ENCODE measurements at regions not wholly inside any gene's neighbourhood (a gene's known extent, or its start where the extent isn't known, plus 50 kb on each side); places are given as distances from the start of the nearest gene placed in this dataset.

DNA sequence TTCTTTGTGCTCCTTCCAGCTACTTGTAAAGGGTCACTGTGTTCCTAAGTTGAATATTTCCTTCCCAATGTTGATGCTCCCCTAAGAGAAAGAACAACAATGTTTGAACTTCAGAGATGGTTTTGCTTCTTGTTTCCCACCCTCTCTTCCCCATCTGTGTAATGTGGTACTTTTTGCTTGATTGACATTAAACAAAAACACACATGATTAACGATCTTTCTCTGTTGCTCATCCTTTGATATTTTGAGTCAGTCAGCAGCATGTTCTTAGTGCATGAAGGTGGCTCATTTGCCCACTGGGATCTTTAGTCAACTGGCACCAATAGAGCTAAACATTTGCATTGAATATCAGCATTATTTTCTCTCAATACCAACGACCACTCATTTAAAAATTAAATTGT, 313.0 kb upstream of the RIOK2 start:
- TF ChIP-seq, protein P1, sequence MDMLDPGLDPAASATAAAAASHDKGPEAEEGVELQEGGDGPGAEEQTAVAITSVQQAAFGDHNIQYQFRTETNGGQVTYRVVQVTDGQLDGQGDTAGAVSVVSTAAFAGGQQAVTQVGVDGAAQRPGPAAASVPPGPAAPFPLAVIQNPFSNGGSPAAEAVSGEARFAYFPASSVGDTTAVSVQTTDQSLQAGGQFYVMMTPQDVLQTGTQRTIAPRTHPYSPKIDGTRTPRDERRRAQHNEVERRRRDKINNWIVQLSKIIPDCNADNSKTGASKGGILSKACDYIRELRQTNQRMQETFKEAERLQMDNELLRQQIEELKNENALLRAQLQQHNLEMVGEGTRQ (IDR thresholded peaks at IDR 0.05; ENCODE audit: low read length) = no peak
- TF ChIP-seq, protein P2, sequence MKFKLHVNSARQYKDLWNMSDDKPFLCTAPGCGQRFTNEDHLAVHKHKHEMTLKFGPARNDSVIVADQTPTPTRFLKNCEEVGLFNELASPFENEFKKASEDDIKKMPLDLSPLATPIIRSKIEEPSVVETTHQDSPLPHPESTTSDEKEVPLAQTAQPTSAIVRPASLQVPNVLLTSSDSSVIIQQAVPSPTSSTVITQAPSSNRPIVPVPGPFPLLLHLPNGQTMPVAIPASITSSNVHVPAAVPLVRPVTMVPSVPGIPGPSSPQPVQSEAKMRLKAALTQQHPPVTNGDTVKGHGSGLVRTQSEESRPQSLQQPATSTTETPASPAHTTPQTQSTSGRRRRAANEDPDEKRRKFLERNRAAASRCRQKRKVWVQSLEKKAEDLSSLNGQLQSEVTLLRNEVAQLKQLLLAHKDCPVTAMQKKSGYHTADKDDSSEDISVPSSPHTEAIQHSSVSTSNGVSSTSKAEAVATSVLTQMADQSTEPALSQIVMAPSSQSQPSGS (IDR thresholded peaks at IDR 0.05; ENCODE audit: low read length) = no peak
- TF ChIP-seq, protein P3, sequence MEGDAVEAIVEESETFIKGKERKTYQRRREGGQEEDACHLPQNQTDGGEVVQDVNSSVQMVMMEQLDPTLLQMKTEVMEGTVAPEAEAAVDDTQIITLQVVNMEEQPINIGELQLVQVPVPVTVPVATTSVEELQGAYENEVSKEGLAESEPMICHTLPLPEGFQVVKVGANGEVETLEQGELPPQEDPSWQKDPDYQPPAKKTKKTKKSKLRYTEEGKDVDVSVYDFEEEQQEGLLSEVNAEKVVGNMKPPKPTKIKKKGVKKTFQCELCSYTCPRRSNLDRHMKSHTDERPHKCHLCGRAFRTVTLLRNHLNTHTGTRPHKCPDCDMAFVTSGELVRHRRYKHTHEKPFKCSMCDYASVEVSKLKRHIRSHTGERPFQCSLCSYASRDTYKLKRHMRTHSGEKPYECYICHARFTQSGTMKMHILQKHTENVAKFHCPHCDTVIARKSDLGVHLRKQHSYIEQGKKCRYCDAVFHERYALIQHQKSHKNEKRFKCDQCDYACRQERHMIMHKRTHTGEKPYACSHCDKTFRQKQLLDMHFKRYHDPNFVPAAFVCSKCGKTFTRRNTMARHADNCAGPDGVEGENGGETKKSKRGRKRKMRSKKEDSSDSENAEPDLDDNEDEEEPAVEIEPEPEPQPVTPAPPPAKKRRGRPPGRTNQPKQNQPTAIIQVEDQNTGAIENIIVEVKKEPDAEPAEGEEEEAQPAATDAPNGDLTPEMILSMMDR (IDR thresholded peaks at IDR 0.05; ENCODE audit: control extremely low read depth in 1 of 3, insufficient read depth in 1 of 3, low read depth in 1 of 3, low read length in 3 of 3) = no peak
- TF ChIP-seq HDAC2 (IDR thresholded peaks at IDR 0.05; ENCODE audit: borderline replicate concordance in 1 of 2, low read depth in 2 of 2, low read length in 2 of 2) = no peak

Measured in H1 (cell line).